Spleen (tissue), 11 donors: ENCODE measurements at regions not wholly inside any gene's neighbourhood (a gene's known extent, or its start where the extent isn't known, plus 50 kb on each side); places are given as distances from the start of the nearest gene placed in this dataset.

Experiments
- DNase-seq: peaks from one replicate; pipeline ENCODE4 v3.0.0-alpha.2; 2020
- H3K27ac ChIP-seq, 8 donors: fragments of 200-600 bp; sonication (generic) in 7 of 8; 1 replicate in 4 of 8; 2 replicates in 4 of 8; pipeline versions ENCODE4 v1.5.0 to v1.8.0; 2016 to 2021; ENCODE audit warnings: inconsistent platforms in 4 of 8, mild to moderate bottlenecking in 4 of 8, moderate library complexity in 1 of 8
- H3K27me3 ChIP-seq, 7 donors: fragments of 200-600 bp; sonication (generic) in 6 of 7; replicated peaks in 1 of 7; 1 replicate in 4 of 7; 2 replicates in 3 of 7; pipeline versions ENCODE4 v1.5.0 to v1.8.0; 2016 to 2021; ENCODE audit warnings: inconsistent platforms in 3 of 7, mild to moderate bottlenecking in 1 of 7
- H3K36me3 ChIP-seq, 6 donors: fragments of 200-600 bp; sonication (generic) in 5 of 6; 1 replicate in 4 of 6; 2 replicates in 2 of 6; pipeline versions ENCODE4 v1.5.0 to v1.8.0; 2016 to 2021; ENCODE audit warnings: inconsistent platforms in 2 of 6
- H3K4me1 ChIP-seq, 6 donors: fragments of 200-600 bp; sonication (generic) in 5 of 6; 1 replicate in 3 of 6; 2 replicates in 3 of 6; pipeline versions ENCODE4 v1.5.0 to v1.8.0; 2016 to 2021; ENCODE audit warnings: inconsistent platforms in 3 of 6
- H3K4me3 ChIP-seq, 8 donors: fragments of 200-600 bp; sonication (generic) in 7 of 8; 1 replicate in 4 of 8; 2 replicates in 4 of 8; pipeline versions ENCODE4 v1.5.0 to v1.8.0; 2016 to 2021; ENCODE audit warnings: inconsistent platforms in 4 of 8, mild to moderate bottlenecking in 4 of 8, moderate library complexity in 2 of 8
- H3K9me3 ChIP-seq, 8 donors: fragments of 200-600 bp; sonication (generic) in 7 of 8; 1 replicate in 4 of 8; 2 replicates in 4 of 8; pipeline versions ENCODE4 v1.5.0 to v1.8.0; 2016 to 2021; ENCODE audit warnings: inconsistent platforms in 4 of 8
- CTCF ChIP-seq, 11 experiments: fragments of 200-600 bp in 7 of 11; fragments of 450-650 bp in 4 of 11; sonication (generic) in 4 of 11; IDR thresholded peaks in 8 of 11; conservative IDR thresholded peaks in 3 of 11; 1 replicate in 7 of 11; 2 replicates in 4 of 11; pipeline versions ENCODE4 v1.4.0 to v1.8.0; 2016 to 2021; ENCODE audit warnings: antibody characterized with exemption in 11 of 11, inconsistent platforms in 4 of 11, mild to moderate bottlenecking in 1 of 11
- POLR2A ChIP-seq, 3 donors: fragments of 450-650 bp; IDR thresholded peaks; one replicate each; pipeline ENCODE4 v1.5.1; 2017; ENCODE audit warnings: antibody characterized with exemption in 3 of 3, mild to moderate bottlenecking in 1 of 3
- POLR2AphosphoS5 ChIP-seq, 3 donors: sonication (generic); formaldehyde crosslinking; IDR thresholded peaks; one replicate each; pipeline ENCODE4 v1.5.1; 2017; ENCODE audit warnings: antibody characterized with exemption in 3 of 3
- WGBS, 5 donors: extraction: QIAGEN DNeasy Blood & Tissue Kit in 3 of 5; methylation state at CpG; one replicate each; pipeline versions ENCODE4 v1.1.5 to v1.1.7; 2013 to 2018; 5-methylcytosine and 5-hydroxymethylcytosine counted together
- intact Hi-C: fragments of 100-400 bp; cut with DNase I; formaldehyde crosslinking; loops from one replicate; pipeline ENCODE4 v1.15.0; 2023; ENCODE audit warnings: low total_unique reads
- donor health status: healthy with polysubstance abuse.
- donor health status: DM: no; HTN: no; CAD: no; lungs with moderate emphysema.
- donor health status: DM: no; HTN: no; CAD: no.
- donor health status: Bipolar disorder and iron deficiency.
- donor health status: healthy.
- donor health status: DM: no; HTN: no; CAD: no.
- donor health status: DM: yes; HTN: yes; CAD: no.

GRCh38 chr18:30634249-30634648 lies 408.3 kb downstream of the DSC3 start:
- DNase-seq, result no peak
- H3K9me3 ChIP-seq, result peaks cover 0 to 55% (median 16%) of the 10 kb centered on the region in 8 donors
- no peak for TF ChIP-seq POLR2AphosphoS5 (IDR thresholded peaks at IDR 0.05)
- TF ChIP-seq CTCF (IDR thresholded peaks at IDR 0.05 in 8 of 11, conservative IDR thresholded peaks at IDR 0.05 in 3 of 11), result no peak
- no peak for TF ChIP-seq POLR2A (IDR thresholded peaks at IDR 0.05)
- no peaks in the 10 kb centered on the region for H3K27me3 ChIP-seq
- H3K27ac ChIP-seq, result no peak overlapping the region
- no peaks in the 10 kb centered on the region for H3K4me1 ChIP-seq
- no peaks in the 10 kb centered on the region for H3K36me3 ChIP-seq
- no peak overlapping the region for H3K4me3 ChIP-seq
- intact Hi-C loops, result no loop called here

- intact Hi-C loops, result no loop called here
- peaks cover 0 to 75% (median 18%) of the 10 kb centered on the region in 8 donors for H3K9me3 ChIP-seq
- no peak overlapping the region for H3K27ac ChIP-seq
- no peak for TF ChIP-seq POLR2AphosphoS5 (IDR thresholded peaks at IDR 0.05)
- no peak for TF ChIP-seq CTCF (IDR thresholded peaks at IDR 0.05 in 8 of 11, conservative IDR thresholded peaks at IDR 0.05 in 3 of 11)
- TF ChIP-seq POLR2A (IDR thresholded peaks at IDR 0.05), result no peak
- H3K4me3 ChIP-seq, result no peak overlapping the region
- H3K36me3 ChIP-seq, result no peaks in the 10 kb centered on the region
- H3K4me1 ChIP-seq, result no peaks in the 10 kb centered on the region
- 53 to 69% (median 59%) methylated on average over 2 of the region's 2 CpGs for WGBS, 5 donors
- DNase-seq, result no peak
- H3K27me3 ChIP-seq, result no peaks in the 10 kb centered on the region
Observed at GRCh38 chr18:30632071-30632698, 410.4 kb downstream of the DSC3 start.

GRCh38 chr18:30625961-30626360 lies 416.6 kb downstream of the DSC3 start:
- H3K27me3 ChIP-seq, result no peaks in the 10 kb centered on the region
- 76 to 94% (median 79%) methylated on average over 3 of the region's 3 CpGs for WGBS, 5 donors
- H3K4me1 ChIP-seq, result no peaks in the 10 kb centered on the region
- TF ChIP-seq CTCF (IDR thresholded peaks at IDR 0.05 in 8 of 11, conservative IDR thresholded peaks at IDR 0.05 in 3 of 11) (no peak), POLR2A (IDR thresholded peaks at IDR 0.05) (no peak), POLR2AphosphoS5 (IDR thresholded peaks at IDR 0.05) (no peak)
- H3K4me3 ChIP-seq, result no peak overlapping the region
- no peaks in the 10 kb centered on the region for H3K36me3 ChIP-seq
- DNase-seq, result no peak
- H3K9me3 ChIP-seq, result peaks cover 0 to 54% (median 3%) of the 10 kb centered on the region in 8 donors
- H3K27ac ChIP-seq, result no peak overlapping the region
- intact Hi-C loops, result no loop called here

- Histone ChIP-seq H3K9me3 (peaks cover 0 to 31% (median 2%) of the 10 kb centered on the region in 8 donors), H3K4me1 (no peaks in the 10 kb centered on the region), H3K27ac (no peak overlapping the region), H3K4me3 (no peak overlapping the region), H3K27me3 (no peaks in the 10 kb centered on the region), H3K36me3 (no peaks in the 10 kb centered on the region)
- 65 to 79% (median 66%) methylated on average over 5 of the region's 5 CpGs for WGBS, 5 donors
- DNase-seq, result no peak
- TF ChIP-seq POLR2AphosphoS5 (IDR thresholded peaks at IDR 0.05) (no peak), POLR2A (IDR thresholded peaks at IDR 0.05) (no peak), CTCF (IDR thresholded peaks at IDR 0.05 in 8 of 11, conservative IDR thresholded peaks at IDR 0.05 in 3 of 11) (no peak)
- intact Hi-C loops, result no loop called here
Observed at GRCh38 chr18:30623401-30624065, 419.0 kb downstream of the DSC3 start.
